ENCODE measurements at regions not wholly inside any gene's neighbourhood (a gene's known extent, or its start where the extent isn't known, plus 50 kb on each side); places are given as distances from the start of the nearest gene placed in this dataset.

DNA sequence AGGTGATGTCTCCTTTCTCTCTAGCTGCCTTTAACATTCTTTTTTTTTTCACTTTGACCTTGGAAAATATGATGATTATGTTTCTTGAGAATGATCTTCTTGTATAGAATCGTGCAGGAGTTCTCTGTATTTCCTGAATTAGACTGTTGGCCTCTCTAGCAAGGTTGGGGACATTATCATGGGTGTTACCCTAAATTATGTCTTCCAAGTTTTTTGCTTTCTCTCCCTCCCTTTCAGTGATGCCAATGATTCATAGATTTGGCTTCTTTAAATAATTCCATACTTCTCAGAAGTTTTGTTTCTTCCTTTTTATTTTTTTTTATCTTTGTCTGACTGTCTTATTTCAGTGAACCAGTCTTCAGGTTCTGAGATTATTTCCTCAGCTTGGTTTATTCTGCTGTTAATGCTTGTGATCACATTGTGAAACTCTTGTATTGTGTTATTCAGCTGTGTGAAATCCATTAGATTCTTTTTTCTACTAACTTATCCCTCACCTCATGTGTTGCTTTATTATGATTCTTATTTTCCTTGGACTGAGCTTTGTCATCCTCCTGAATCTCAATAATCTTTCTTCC lies 268.4 kb upstream of the NRIP1 start:
- H3K36me3 Mint-ChIP-seq (ENCODE audit: low read depth), result no peaks in the 10 kb centered on the region
- ATAC-seq (replicated peaks), result no peak
- no peaks in the 10 kb centered on the region for H3K4me1 Mint-ChIP-seq
- no peak overlapping the region for H3K27ac Mint-ChIP-seq
- H3K9me3 Mint-ChIP-seq, result no peaks in the 10 kb centered on the region
- no peak overlapping the region for H3K4me3 Mint-ChIP-seq
- peaks cover 3% of the 10 kb centered on the region for H3K27me3 Mint-ChIP-seq

DNA sequence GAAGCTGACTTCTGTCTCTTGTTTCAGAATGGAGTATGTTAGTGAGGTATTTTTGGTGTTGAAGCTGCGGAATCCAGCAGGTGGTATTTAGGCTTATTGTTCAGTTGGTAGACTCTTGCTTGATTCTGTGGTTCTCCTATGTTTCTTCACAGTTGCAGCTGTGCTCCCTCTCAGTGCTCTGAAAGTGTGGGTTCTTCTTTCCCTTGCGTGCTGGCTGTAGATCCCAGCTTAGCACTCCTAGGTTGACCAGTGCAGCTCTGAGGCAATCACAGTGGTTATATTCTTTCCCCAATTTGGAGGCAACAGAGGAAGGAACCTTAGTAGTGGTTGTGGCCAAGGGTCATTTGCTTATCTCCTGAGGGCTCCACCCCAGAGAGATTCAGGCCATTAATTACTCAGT lies 269.2 kb upstream of the NRIP1 start:
- no peak overlapping the region for H3K4me3 Mint-ChIP-seq
- no peaks in the 10 kb centered on the region for H3K9me3 Mint-ChIP-seq
- H3K27ac Mint-ChIP-seq, result no peak overlapping the region
- no peaks in the 10 kb centered on the region for H3K4me1 Mint-ChIP-seq
- H3K27me3 Mint-ChIP-seq, result peaks cover 6% of the 10 kb centered on the region
- ATAC-seq (replicated peaks), result no peak
- H3K36me3 Mint-ChIP-seq (ENCODE audit: low read depth), result no peaks in the 10 kb centered on the region

DNA sequence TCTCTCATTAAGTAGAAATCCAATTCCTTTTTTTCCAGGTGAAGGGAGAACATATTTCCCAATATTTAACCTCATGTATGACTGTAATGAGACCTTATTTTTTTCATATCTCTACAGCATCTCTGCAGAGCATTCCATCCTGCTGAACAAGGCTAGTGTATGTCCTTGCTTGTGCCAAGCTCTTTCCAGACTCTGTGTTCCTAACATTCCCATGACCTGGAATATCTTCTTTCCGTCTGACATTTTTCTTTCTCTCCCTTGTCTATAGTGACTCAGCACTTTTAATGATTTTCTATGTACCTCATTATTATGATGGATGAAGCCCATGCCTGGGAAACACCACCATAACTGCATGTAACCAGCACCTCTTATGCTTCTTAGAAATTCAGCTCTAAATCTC lies 278.3 kb upstream of the NRIP1 start:
- no peak for ATAC-seq (replicated peaks)
- H3K27ac Mint-ChIP-seq, result no peak overlapping the region
- no peaks in the 10 kb centered on the region for H3K4me1 Mint-ChIP-seq
- H3K27me3 Mint-ChIP-seq, result peaks cover 28% of the 10 kb centered on the region
- H3K36me3 Mint-ChIP-seq (ENCODE audit: low read depth), result no peaks in the 10 kb centered on the region
- H3K4me3 Mint-ChIP-seq, result no peak overlapping the region
- H3K9me3 Mint-ChIP-seq, result peaks cover 10% of the 10 kb centered on the region

DNA sequence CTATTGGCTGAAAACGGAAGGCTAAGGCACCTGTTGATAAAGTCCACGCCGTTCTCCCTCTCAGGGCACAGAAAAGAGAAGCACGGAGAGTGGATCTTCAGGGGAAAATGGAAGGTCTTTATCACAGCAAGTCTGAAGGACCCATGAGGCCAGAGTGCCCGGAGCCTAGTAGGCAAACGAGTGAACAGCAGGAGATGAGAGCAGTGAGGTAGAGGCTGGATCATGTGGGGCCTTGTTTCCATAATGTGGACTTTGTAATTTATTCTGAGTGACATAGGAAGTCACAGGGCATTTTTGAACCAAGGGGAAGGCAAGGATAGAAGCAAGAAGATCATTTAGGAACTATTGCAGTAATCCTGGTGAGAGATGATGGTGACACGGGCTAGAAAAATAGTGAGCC lies 287.2 kb upstream of the NRIP1 start:
- no peaks in the 10 kb centered on the region for H3K27me3 Mint-ChIP-seq

DNA sequence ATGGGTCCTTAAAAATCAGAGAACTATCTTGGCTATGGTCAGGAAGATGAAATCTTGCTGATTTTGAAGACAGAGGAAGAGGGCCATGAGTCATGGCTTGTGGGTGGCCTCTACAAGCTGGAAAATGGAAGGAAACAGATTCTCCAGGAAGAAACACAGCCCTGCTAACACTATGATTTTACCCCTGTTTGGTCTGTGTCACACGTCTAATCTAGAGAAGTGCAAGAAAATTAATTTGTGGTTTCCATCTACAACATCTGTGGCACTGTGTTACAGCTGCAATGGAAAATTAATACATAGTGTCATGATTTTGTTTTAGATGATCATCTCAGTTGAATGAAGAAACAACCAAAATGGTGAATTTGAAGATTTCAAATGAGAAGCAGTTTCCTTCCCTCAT lies 288.7 kb upstream of the NRIP1 start:
- Mint-ChIP-seq H3K27ac (no peak overlapping the region), H3K4me1 (peaks cover 5% of the 10 kb centered on the region), H3K9me3 (no peaks in the 10 kb centered on the region), H3K4me3 (no peak overlapping the region), H3K27me3 (no peaks in the 10 kb centered on the region), H3K36me3 (ENCODE audit: low read depth) (no peaks in the 10 kb centered on the region)
- ATAC-seq (replicated peaks), result no peak

More for the DNA sequence above, 287.2 kb upstream of the NRIP1 start:
- Mint-ChIP-seq H3K4me3 (no peak overlapping the region), H3K4me1 (peaks cover 5% of the 10 kb centered on the region), H3K27ac (no peak overlapping the region), H3K36me3 (ENCODE audit: low read depth) (no peaks in the 10 kb centered on the region), H3K9me3 (no peaks in the 10 kb centered on the region)
- ATAC-seq (replicated peaks), result no peak

DNA sequence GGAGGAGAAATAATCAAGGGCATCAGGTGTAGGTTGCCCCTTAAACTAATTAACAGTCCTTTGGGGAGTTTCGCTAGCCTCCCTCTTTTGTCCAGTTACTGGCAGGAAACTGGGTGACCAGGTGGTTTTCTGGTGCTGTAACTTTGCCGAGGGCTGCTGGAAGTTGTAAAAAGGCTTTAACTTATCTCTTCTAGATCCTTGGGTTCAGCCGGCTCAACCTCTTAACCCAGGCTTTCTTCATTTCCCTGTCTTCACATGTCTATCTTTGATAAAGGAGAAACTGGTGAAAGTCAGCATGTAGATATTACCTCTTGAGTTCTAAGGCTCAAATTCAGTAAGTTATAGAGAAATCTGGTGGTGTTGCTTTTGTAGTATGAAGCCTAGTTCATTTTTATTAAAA lies 289.7 kb upstream of the NRIP1 start:
- H3K27me3 Mint-ChIP-seq, result no peaks in the 10 kb centered on the region
- no peak overlapping the region for H3K27ac Mint-ChIP-seq
- no peak overlapping the region for H3K4me3 Mint-ChIP-seq
- H3K36me3 Mint-ChIP-seq (ENCODE audit: low read depth), result no peaks in the 10 kb centered on the region
- peaks cover 5% of the 10 kb centered on the region for H3K4me1 Mint-ChIP-seq
- no peaks in the 10 kb centered on the region for H3K9me3 Mint-ChIP-seq
- ATAC-seq (replicated peaks), result no peak

DNA sequence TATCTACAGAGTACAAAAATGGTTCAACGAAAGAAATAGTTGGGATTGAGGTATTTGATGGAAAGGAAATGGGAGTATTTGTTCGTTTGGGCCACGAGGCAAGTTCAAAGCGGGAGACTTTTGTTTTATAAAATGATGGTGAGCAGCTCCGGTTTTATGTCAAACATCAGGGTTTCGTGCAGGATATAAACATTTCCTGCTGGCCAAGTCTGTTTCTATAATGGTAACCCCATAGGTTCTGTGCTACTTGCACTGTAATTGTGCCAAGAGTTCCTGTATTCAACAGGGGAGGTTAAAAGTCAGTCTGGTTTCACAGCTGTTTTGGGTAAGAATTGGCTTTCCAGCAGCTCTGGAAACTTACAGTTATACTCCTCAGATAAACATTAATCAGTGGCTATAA lies 290.3 kb upstream of the NRIP1 start:
- ATAC-seq (replicated peaks), result no peak
- Mint-ChIP-seq H3K27ac (no peak overlapping the region), H3K4me1 (peaks cover 5% of the 10 kb centered on the region), H3K36me3 (ENCODE audit: low read depth) (no peaks in the 10 kb centered on the region), H3K4me3 (no peak overlapping the region), H3K9me3 (no peaks in the 10 kb centered on the region), H3K27me3 (no peaks in the 10 kb centered on the region)

DNA sequence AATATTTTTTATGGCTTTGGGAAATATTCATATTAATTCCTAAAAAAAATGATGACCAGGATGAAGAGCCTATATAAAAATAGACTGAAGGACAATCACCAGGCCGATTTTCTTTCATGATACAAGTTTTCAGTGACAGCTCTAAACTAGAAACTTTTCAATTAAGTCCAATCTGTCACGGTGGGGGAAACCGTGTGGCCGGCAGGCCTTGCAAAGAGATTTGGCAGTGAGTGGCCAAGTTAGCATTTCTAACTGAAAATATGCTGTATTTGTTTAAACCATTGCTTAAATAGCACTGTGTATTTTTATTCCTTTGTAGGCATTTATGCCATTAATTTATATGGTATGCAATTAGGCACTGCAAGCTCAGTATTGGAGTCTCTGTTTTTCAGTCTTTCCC lies 294.5 kb upstream of the NRIP1 start:
- H3K27me3 Mint-ChIP-seq, result no peaks in the 10 kb centered on the region
- no peaks in the 10 kb centered on the region for H3K36me3 Mint-ChIP-seq (ENCODE audit: low read depth)
- no peak for ATAC-seq (replicated peaks)
- H3K27ac Mint-ChIP-seq, result no peak overlapping the region
- peaks cover 5% of the 10 kb centered on the region for H3K4me1 Mint-ChIP-seq
- H3K9me3 Mint-ChIP-seq, result no peaks in the 10 kb centered on the region
- H3K4me3 Mint-ChIP-seq, result no peak overlapping the region

DNA sequence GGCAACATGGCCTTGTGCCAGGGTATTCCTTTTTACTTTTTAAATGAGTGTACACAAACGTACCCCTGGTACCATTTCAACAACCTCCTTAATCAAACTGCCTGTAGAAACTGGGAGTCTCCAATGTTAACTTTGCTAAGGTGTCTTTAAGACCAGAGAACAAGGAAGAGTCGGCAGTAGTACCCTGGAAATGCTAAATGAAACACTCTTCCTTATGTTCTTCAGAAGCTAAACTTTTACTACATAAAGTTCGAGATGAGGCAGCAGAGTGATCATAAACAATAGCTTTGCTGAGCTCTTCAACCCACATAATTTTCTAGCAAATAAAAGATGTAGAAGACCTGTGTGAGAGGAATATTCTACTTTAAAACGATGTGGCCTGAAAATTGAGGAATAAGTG lies 297.7 kb upstream of the NRIP1 start:
- no peak overlapping the region for H3K27ac Mint-ChIP-seq
- no peaks in the 10 kb centered on the region for H3K36me3 Mint-ChIP-seq (ENCODE audit: low read depth)
- no peak overlapping the region for H3K4me3 Mint-ChIP-seq
- H3K27me3 Mint-ChIP-seq, result no peaks in the 10 kb centered on the region
- no peaks in the 10 kb centered on the region for H3K4me1 Mint-ChIP-seq
- H3K9me3 Mint-ChIP-seq, result peaks cover 4% of the 10 kb centered on the region
- ATAC-seq (replicated peaks), result no peak

DNA sequence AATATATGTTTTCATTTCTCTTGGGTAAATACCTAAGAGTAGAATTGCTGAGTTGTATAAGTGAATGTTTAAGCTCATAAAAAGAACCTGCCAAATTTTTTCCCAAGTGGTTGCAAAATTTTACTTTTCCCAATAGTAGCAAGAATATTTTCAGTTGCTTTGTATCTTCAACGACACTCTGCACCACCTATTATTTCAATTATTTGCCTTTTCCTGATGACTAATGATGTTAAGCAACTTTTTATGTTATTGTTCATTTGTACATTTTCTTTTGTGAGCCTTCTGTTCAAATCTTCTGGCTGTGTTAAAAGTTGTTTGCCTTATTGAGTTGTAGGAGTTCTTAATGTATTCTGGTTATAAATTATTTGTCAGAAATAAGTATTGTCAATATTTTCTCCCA lies 299.1 kb upstream of the NRIP1 start:
- H3K9me3 Mint-ChIP-seq, result peaks cover 4% of the 10 kb centered on the region
- no peak for ATAC-seq (replicated peaks)
- no peak overlapping the region for H3K4me3 Mint-ChIP-seq
- H3K27me3 Mint-ChIP-seq, result no peaks in the 10 kb centered on the region
- no peaks in the 10 kb centered on the region for H3K4me1 Mint-ChIP-seq
- no peaks in the 10 kb centered on the region for H3K36me3 Mint-ChIP-seq (ENCODE audit: low read depth)
- H3K27ac Mint-ChIP-seq, result no peak overlapping the region

DNA sequence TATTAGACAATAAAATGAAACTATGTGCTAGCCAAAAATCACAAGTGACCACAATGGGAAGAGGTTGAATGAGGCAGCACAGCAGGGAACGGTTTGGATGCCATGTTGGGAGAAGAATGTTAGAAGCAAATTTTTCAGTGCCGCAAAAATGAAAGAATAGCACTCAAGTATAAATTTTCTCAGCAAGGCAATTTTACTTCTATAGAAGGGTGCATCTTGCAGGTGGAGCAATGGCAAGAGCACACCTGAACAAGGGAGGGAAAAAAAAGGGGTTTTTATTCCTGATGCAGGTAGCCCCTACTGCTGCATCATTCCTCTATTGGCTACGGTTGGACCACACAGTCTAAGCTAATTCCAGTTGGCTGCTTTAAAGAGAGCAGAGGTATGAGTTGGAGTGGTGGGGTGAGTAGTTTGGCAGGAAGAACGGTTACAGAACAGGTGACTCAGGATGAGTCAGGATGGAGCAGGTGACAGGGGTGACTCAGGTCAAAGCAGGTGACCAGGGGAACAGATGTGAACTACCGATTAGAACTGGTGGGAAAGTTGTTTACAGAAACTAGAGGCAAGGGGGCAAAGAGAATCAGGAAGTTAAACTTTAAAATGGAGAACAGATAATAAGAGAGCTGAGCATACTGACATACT lies 301.1 kb upstream of the NRIP1 start:
- Mint-ChIP-seq H3K4me1 (no peaks in the 10 kb centered on the region), H3K27ac (no peak overlapping the region), H3K4me3 (no peak overlapping the region), H3K36me3 (ENCODE audit: low read depth) (no peaks in the 10 kb centered on the region), H3K9me3 (peaks cover 4% of the 10 kb centered on the region), H3K27me3 (no peaks in the 10 kb centered on the region)
- peak; percentile 50 for ATAC-seq (replicated peaks)

DNA sequence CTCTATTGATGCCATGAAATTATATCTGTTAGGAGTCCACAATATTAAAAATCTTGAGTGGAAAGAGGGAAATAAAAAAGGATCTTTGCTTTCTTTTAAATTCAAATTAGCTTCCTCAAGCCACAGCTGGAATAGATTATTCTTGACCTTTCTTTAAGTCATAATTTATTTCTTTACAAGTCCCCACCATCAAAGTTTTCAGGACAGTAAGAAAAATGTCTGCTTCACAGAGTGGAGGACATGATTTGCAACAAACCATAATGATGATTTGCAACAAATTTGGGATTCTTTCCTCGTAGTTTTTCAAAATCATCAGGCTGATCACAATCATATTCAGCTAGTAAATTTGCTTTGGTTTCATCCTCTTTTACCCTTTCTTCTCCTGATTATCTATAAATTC lies 301.8 kb upstream of the NRIP1 start:
- Mint-ChIP-seq H3K36me3 (ENCODE audit: low read depth) (no peaks in the 10 kb centered on the region), H3K4me3 (no peak overlapping the region), H3K9me3 (peaks cover 4% of the 10 kb centered on the region), H3K4me1 (no peaks in the 10 kb centered on the region), H3K27ac (no peak overlapping the region), H3K27me3 (no peaks in the 10 kb centered on the region)
- no peak for ATAC-seq (replicated peaks)

DNA sequence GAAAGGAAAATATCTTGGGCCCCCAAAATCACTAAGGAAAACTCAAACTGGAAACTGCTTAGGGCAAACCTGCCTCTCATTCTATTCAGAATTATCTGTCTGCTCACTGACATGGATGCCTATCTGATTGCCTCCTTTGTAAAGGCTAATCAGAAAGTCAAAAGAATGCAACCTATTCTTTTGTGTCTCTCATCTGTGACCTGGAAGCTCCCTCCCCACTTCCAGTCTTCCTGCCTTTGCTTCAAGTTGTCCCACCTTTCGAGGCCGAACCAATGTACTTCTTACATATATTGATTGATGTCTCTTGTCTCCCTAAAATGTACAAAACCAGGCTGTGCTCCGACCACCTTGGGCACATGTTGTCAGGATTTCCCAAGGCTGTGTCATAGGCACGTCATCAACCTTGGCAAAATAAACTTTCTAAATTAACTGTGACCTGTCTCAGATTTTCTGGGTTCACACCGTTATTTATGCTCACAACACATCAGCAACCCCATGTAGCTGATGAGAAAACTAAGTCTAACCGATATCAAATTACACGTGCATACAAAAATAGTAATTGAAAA lies 302.3 kb upstream of the NRIP1 start:
- H3K27me3 Mint-ChIP-seq, result peaks cover 3% of the 10 kb centered on the region
- H3K4me3 Mint-ChIP-seq, result no peak overlapping the region
- H3K9me3 Mint-ChIP-seq, result peaks cover 4% of the 10 kb centered on the region
- no peaks in the 10 kb centered on the region for H3K36me3 Mint-ChIP-seq (ENCODE audit: low read depth)
- no peak for ATAC-seq (replicated peaks)
- H3K4me1 Mint-ChIP-seq, result no peaks in the 10 kb centered on the region
- H3K27ac Mint-ChIP-seq, result no peak overlapping the region

DNA sequence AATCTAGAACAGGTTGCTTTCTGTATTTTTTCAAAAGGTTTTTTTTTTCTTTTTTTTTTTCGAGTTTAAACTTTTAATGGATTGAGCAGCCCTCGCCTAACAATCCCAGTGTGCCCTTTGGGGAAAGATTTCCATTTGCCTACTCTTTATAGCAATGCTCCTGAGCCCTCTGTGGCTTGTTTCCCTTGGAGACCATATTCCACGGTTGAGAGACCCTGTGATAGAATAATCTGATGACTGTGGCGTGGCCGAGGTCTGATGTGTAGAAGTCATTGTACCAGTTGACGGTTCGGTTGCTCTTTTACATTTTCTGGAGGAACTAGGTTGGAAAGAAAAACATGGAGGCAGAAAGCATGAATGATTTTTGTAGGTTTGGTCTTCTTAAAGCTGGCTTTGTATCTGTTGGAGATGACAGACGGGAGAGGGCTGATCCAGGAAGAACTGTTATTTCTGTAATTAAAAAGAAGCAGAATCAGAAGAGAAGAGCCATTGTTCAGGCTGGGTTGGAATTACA lies 305.7 kb upstream of the NRIP1 start:
- Mint-ChIP-seq H3K4me1 (peaks cover 5% of the 10 kb centered on the region), H3K27me3 (peaks cover 5% of the 10 kb centered on the region), H3K4me3 (no peak overlapping the region), H3K27ac (no peak overlapping the region), H3K36me3 (ENCODE audit: low read depth) (no peaks in the 10 kb centered on the region), H3K9me3 (peaks cover 4% of the 10 kb centered on the region)
- no peak for ATAC-seq (replicated peaks)

DNA sequence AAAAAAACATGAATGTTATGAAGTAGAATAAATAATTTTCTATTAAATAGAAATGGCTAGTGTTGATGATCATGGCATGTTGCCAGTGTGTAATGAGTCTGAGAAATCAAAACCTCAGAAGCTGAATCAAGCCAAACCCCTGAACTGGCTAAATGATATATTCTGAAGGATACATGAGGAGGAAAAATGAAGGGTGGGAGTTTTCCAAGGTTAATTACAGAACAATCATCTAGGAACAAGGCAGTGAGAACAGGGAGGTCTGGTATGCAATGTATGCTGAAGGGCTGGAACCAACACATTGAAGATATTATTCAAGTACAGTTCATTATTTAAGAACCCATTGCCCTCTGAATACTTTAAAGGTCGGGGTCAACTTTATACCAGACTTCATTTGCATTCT lies 309.1 kb upstream of the NRIP1 start:
- Mint-ChIP-seq H3K9me3 (no peaks in the 10 kb centered on the region), H3K4me3 (no peak overlapping the region), H3K36me3 (ENCODE audit: low read depth) (no peaks in the 10 kb centered on the region), H3K27ac (no peak overlapping the region), H3K4me1 (peaks cover 5% of the 10 kb centered on the region), H3K27me3 (peaks cover 6% of the 10 kb centered on the region)
- no peak for ATAC-seq (replicated peaks)
